Loucy (cell line): ENCODE measurements at regions not wholly inside any gene's neighbourhood (a gene's known extent, or its start where the extent isn't known, plus 50 kb on each side); places are given as distances from the start of the nearest gene placed in this dataset.

ENCODE experiments used
- H2AFZ ChIP-seq: fragments of 200-600 bp; sonication (generic); 2 replicates; pipeline ENCODE4 v1.6.0; 2016; ENCODE audit warnings: antibody characterized with exemption, mild to moderate bottlenecking, low read length, moderate library complexity
- H3F3A ChIP-seq: fragments of 200-600 bp; 2 replicates; pipeline ENCODE4 v1.6.0; 2016; ENCODE audit warnings: antibody characterized with exemption, low read depth, mild to moderate bottlenecking
- H3K27me3 ChIP-seq: fragments of 200-600 bp; sonication (generic); 2 replicates; pipeline ENCODE4 v1.6.1; 2014; ENCODE audit warnings: low read length, mild to moderate bottlenecking; ENCODE audit not compliant: insufficient read depth, poor library complexity, severe bottlenecking
- H3K36me3 ChIP-seq: fragments of 200-600 bp; sonication (generic); 2 replicates; pipeline ENCODE4 v1.6.1; 2016; ENCODE audit warnings: low read length; ENCODE audit not compliant: insufficient read depth
- H3K4me1 ChIP-seq: fragments of 200-600 bp; sonication (generic); 2 replicates; pipeline ENCODE4 v1.5.1; 2014; ENCODE audit warnings: low read length, mild to moderate bottlenecking; ENCODE audit not compliant: insufficient read depth, poor library complexity, severe bottlenecking
- H3K4me2 ChIP-seq: fragments of 200-600 bp; sonication (generic); 2 replicates; pipeline ENCODE4 v1.6.0; 2014; ENCODE audit warnings: antibody characterized with exemption, low read length, low read depth, mild to moderate bottlenecking; ENCODE audit not compliant: poor library complexity, severe bottlenecking
- H3K4me3 ChIP-seq: fragments of 200-600 bp; sonication (generic); 2 replicates; pipeline ENCODE4 v1.5.1; 2014; ENCODE audit warnings: low read length, mild to moderate bottlenecking, mixed read lengths; ENCODE audit not compliant: poor library complexity, severe bottlenecking
- H3K79me2 ChIP-seq: fragments of 200-600 bp; sonication (generic); 2 replicates; pipeline ENCODE4 v1.6.1; 2014; ENCODE audit warnings: low read length; ENCODE audit not compliant: insufficient read depth
- H3K9ac ChIP-seq: fragments of 200-600 bp; sonication (generic); 2 replicates; pipeline ENCODE4 v1.6.0; 2014; ENCODE audit warnings: mild to moderate bottlenecking, low read depth, low read length, moderate library complexity; ENCODE audit not compliant: poor library complexity, severe bottlenecking
- H3K9me2 ChIP-seq: fragments of 200-600 bp; sonication (generic); replicated peaks from 2 replicates; pipeline ENCODE4 v1.6.1; 2016; ENCODE audit warnings: low read depth, low read length, mixed read lengths
- H3K9me3 ChIP-seq: fragments of 200-600 bp; sonication (generic); 2 replicates; pipeline ENCODE4 v1.6.1; 2014; ENCODE audit warnings: mild to moderate bottlenecking, antibody characterized with exemption, low read length, low read depth; ENCODE audit not compliant: insufficient read depth
- H4K20me1 ChIP-seq: fragments of 200-600 bp; sonication (generic); 2 replicates; pipeline ENCODE4 v1.6.0; 2014; ENCODE audit warnings: antibody characterized with exemption, low read length, mild to moderate bottlenecking; ENCODE audit not compliant: insufficient read depth, poor library complexity, severe bottlenecking
- EZH2phosphoT487 ChIP-seq: fragments of 200-600 bp; IDR thresholded peaks from 2 replicates; pipeline ENCODE4 v1.6.1; 2018; ENCODE audit warnings: antibody characterized with exemption, mild to moderate bottlenecking, moderate library complexity, borderline replicate concordance
- TF ChIP-seq, protein P1 (sequence below): fragments of 200-600 bp; sonication (generic); conservative IDR thresholded peaks from 2 replicates; pipeline ENCODE4 v1.5.1; 2014; ENCODE audit warnings: mild to moderate bottlenecking, antibody characterized with exemption, low read length

DNA sequence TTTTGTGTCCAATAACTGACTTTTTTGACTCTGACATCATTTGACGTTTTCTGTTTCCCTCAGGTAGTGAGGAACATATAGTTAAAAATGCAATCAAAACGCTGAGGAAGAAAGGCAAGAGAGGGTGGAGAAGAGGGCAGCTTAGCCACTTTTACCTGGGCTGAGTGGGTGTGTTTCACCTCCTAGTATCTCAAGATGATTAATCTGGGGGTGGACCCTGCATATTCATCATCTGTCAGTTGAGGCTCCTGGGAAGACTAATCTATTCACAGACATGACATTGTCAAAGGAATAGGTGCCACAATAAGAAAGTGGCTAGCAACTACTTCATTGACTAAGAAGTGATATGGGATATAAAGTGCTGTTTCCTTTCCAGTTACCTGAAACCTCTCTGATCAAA, 331.5 kb upstream of the RARB start:
- Histone ChIP-seq H3K79me2 (no peaks in the 10 kb centered on the region), H3K4me3 (no peak overlapping the region), H3K36me3 (no peaks in the 10 kb centered on the region), H2AFZ (no peak overlapping the region), H3K9me2 (no peaks in the 10 kb centered on the region), H3K9me3 (no peaks in the 10 kb centered on the region), H3K9ac (no peak overlapping the region), H3K4me1 (no peaks in the 10 kb centered on the region), H3K4me2 (no peak overlapping the region), H3F3A (no peaks in the 10 kb centered on the region), H3K27me3 (no peaks in the 10 kb centered on the region), H4K20me1 (no peaks in the 10 kb centered on the region)
- TF ChIP-seq, protein P1, sequence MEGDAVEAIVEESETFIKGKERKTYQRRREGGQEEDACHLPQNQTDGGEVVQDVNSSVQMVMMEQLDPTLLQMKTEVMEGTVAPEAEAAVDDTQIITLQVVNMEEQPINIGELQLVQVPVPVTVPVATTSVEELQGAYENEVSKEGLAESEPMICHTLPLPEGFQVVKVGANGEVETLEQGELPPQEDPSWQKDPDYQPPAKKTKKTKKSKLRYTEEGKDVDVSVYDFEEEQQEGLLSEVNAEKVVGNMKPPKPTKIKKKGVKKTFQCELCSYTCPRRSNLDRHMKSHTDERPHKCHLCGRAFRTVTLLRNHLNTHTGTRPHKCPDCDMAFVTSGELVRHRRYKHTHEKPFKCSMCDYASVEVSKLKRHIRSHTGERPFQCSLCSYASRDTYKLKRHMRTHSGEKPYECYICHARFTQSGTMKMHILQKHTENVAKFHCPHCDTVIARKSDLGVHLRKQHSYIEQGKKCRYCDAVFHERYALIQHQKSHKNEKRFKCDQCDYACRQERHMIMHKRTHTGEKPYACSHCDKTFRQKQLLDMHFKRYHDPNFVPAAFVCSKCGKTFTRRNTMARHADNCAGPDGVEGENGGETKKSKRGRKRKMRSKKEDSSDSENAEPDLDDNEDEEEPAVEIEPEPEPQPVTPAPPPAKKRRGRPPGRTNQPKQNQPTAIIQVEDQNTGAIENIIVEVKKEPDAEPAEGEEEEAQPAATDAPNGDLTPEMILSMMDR = no peak
- no peak for TF ChIP-seq EZH2phosphoT487

DNA sequence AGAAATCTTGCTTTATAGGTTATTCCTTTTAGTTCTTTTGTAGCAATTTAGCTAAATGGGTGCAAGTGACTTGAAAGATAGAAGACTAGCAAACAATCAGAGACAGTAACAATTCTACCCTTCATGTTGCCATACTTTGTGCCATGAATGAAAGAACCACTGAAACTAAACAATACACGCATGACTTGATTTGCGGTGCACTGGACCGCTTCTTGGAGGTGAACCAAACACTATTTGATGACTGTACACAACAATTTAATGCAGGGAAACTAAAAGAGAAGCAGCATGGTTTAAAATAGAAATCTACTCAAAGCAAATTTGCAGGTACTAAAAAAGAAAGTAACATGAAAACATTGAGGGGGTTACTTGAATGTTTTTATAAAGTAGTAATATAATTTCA, 331.0 kb upstream of the RARB start:
- H3K79me2 ChIP-seq = no peaks in the 10 kb centered on the region
- no peaks in the 10 kb centered on the region for H3K27me3 ChIP-seq
- H3K4me2 ChIP-seq = no peak overlapping the region
- H3K9me2 ChIP-seq = no peaks in the 10 kb centered on the region; the same call in 1 of the 2 replicates
- no peak overlapping the region for H2AFZ ChIP-seq
- no peak overlapping the region for H3K9ac ChIP-seq
- H4K20me1 ChIP-seq = no peaks in the 10 kb centered on the region
- no peaks in the 10 kb centered on the region for H3K9me3 ChIP-seq
- H3F3A ChIP-seq = no peaks in the 10 kb centered on the region
- no peak for TF ChIP-seq EZH2phosphoT487
- TF ChIP-seq, protein P1 = no peak
- no peaks in the 10 kb centered on the region for H3K4me1 ChIP-seq
- no peak overlapping the region for H3K4me3 ChIP-seq
- H3K36me3 ChIP-seq = no peaks in the 10 kb centered on the region

DNA sequence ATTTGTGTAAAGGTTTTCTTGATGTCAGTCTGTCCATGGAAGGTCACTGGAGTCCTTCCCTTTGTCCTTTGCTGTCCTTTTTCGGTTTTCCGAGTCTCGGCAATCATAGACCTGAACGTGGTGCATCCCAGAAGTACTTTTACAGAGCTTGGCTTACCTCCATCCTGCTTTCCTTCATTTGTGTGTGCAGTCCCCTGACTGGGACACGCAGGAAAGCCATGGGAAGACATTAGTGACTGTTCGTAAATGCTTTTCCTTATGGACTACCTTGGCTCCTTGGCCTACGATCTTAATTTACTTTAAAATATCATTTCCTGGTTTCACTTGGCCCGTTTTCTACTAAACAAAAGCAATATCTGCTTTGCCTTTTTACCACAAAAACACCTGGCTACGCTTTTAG, 328.4 kb upstream of the RARB start:
- Histone ChIP-seq H3K9ac (no peak overlapping the region), H3K9me3 (no peaks in the 10 kb centered on the region)
- no peak for TF ChIP-seq EZH2phosphoT487
- TF ChIP-seq, protein P1 = no peak

More for the DNA sequence above, 328.4 kb upstream of the RARB start:
- no peaks in the 10 kb centered on the region for H3K36me3 ChIP-seq
- H3K4me2 ChIP-seq = no peak overlapping the region
- no peaks in the 10 kb centered on the region for H3K79me2 ChIP-seq
- H3F3A ChIP-seq = no peaks in the 10 kb centered on the region
- H2AFZ ChIP-seq = no peak overlapping the region
- no peak overlapping the region for H3K4me3 ChIP-seq
- H3K27me3 ChIP-seq = no peaks in the 10 kb centered on the region
- H3K4me1 ChIP-seq = no peaks in the 10 kb centered on the region
- no peaks in the 10 kb centered on the region for H4K20me1 ChIP-seq
- H3K9me2 ChIP-seq = no peaks in the 10 kb centered on the region; the same call in 1 of the 2 replicates
